H9 (cell line): ENCODE measurements at regions not wholly inside any gene's neighbourhood (a gene's known extent, or its start where the extent isn't known, plus 50 kb on each side); places are given as distances from the start of the nearest gene placed in this dataset.

Experiments used
- DNase-seq: peaks from one replicate; pipeline ENCODE4 v3.0.0-alpha.2; 2017
- H2AFZ ChIP-seq: one replicate; pipeline ENCODE4 v1.6.1; 2013; ENCODE audit warnings: mild to moderate bottlenecking, low read length, control low read depth, moderate library complexity
- H2AK5ac ChIP-seq: 2 replicates; pipeline ENCODE4 v1.6.1; 2013; ENCODE audit warnings: low read length, control low read depth, mixed read lengths; ENCODE audit not compliant: insufficient read length
- H2BK120ac ChIP-seq: one replicate; pipeline ENCODE4 v1.6.1; 2013; ENCODE audit warnings: low read depth, mild to moderate bottlenecking, low read length, control low read depth, inconsistent platforms; ENCODE audit not compliant: poor library complexity, severe bottlenecking
- H2BK12ac ChIP-seq: 2 replicates; pipeline ENCODE4 v1.6.1; 2013; ENCODE audit warnings: low read length, control low read depth, mixed read lengths, low read depth; ENCODE audit not compliant: insufficient read length
- H2BK15ac ChIP-seq: 2 replicates; pipeline ENCODE4 v1.6.1; 2013; ENCODE audit warnings: low read depth, low read length, control low read depth
- H2BK20ac ChIP-seq: one replicate; pipeline ENCODE4 v1.6.1; 2013; ENCODE audit warnings: low read depth, mild to moderate bottlenecking, low read length, control low read depth, inconsistent platforms; ENCODE audit not compliant: poor library complexity, severe bottlenecking
- H2BK5ac ChIP-seq: 2 replicates; pipeline ENCODE4 v1.6.1; 2013; ENCODE audit warnings: low read length, control low read depth, mixed read lengths; ENCODE audit not compliant: insufficient read length
- H3K14ac ChIP-seq: 2 replicates; pipeline ENCODE4 v1.6.1; 2013; ENCODE audit warnings: low read length, control low read depth; ENCODE audit not compliant: insufficient read depth
- H3K18ac ChIP-seq: 2 replicates; pipeline ENCODE4 v1.6.1; 2013; ENCODE audit warnings: low read depth, mild to moderate bottlenecking, mixed read lengths, low read length, control low read depth; ENCODE audit not compliant: insufficient read length
- H3K23ac ChIP-seq: 2 replicates; pipeline ENCODE4 v1.6.1; 2013; ENCODE audit warnings: low read length, control low read depth, mixed read lengths, low read depth; ENCODE audit not compliant: insufficient read length
- H3K23me2 ChIP-seq: 2 replicates; pipeline ENCODE4 v1.6.1; 2013; ENCODE audit warnings: low read depth, mild to moderate bottlenecking, mixed read lengths, low read length, control low read depth; ENCODE audit not compliant: insufficient read length, poor library complexity, severe bottlenecking
- H3K27ac ChIP-seq: 2 replicates; pipeline ENCODE4 v1.5.1; 2013; ENCODE audit warnings: low read length, control low read depth, mixed read lengths, low read depth; ENCODE audit not compliant: insufficient read length
- H3K27me3 ChIP-seq: 2 replicates; pipeline ENCODE4 v1.6.1; 2013; ENCODE audit warnings: low read length, control low read depth, inconsistent platforms; ENCODE audit not compliant: insufficient read depth
- H3K4ac ChIP-seq: 2 replicates; pipeline ENCODE4 v1.6.1; 2013; ENCODE audit warnings: low read depth, mild to moderate bottlenecking, control low read depth, inconsistent platforms, low read length, moderate library complexity
- H3K4me1 ChIP-seq: 2 replicates; pipeline ENCODE4 v1.6.1; 2013; ENCODE audit warnings: low read length, control low read depth, inconsistent platforms; ENCODE audit not compliant: insufficient read depth
- H3K4me2 ChIP-seq: 2 replicates; pipeline ENCODE4 v1.6.1; 2013; ENCODE audit warnings: low read length, control low read depth, mixed read lengths; ENCODE audit not compliant: insufficient read length, insufficient read depth
- H3K56ac ChIP-seq: 2 replicates; pipeline ENCODE4 v1.6.1; 2013; ENCODE audit warnings: low read depth, mild to moderate bottlenecking, mixed read lengths, low read length, control low read depth; ENCODE audit not compliant: insufficient read length
- H3K79me1 ChIP-seq: 2 replicates; pipeline ENCODE4 v1.6.1; 2013; ENCODE audit warnings: low read depth, mild to moderate bottlenecking, moderate library complexity, low read length, control low read depth, inconsistent platforms; ENCODE audit not compliant: insufficient read depth, poor library complexity, severe bottlenecking
- H3K79me2 ChIP-seq: 2 replicates; pipeline ENCODE4 v1.6.1; 2013; ENCODE audit warnings: low read length, control low read depth, inconsistent platforms; ENCODE audit not compliant: insufficient read depth
- H3K9ac ChIP-seq: 2 replicates; pipeline ENCODE4 v1.6.1; 2013; ENCODE audit warnings: low read length, control low read depth, mixed read lengths; ENCODE audit not compliant: insufficient read length; ENCODE audit errors: extremely low read depth
- H3K9me3 ChIP-seq: one replicate; pipeline ENCODE4 v1.6.1; 2013; ENCODE audit warnings: low read depth, low read length, inconsistent platforms; ENCODE audit not compliant: control insufficient read depth
- H3T11ph ChIP-seq: one replicate; pipeline ENCODE4 v1.6.1; 2013; ENCODE audit warnings: mild to moderate bottlenecking, low read length, control low read depth, inconsistent platforms
- H4K20me1 ChIP-seq: one replicate; pipeline ENCODE4 v1.6.1; 2013; ENCODE audit not compliant: control insufficient read depth, insufficient read length, insufficient read depth
- H4K5ac ChIP-seq: 2 replicates; pipeline ENCODE4 v1.6.1; 2013; ENCODE audit warnings: low read depth, mild to moderate bottlenecking, mixed read lengths, low read length, control low read depth; ENCODE audit not compliant: insufficient read length
- H4K8ac ChIP-seq: replicated peaks from 2 replicates; pipeline ENCODE4 v1.6.1; 2013; ENCODE audit warnings: low read length, control low read depth, mixed read lengths, low read depth; ENCODE audit not compliant: insufficient read length
- H4K91ac ChIP-seq: 2 replicates; pipeline ENCODE4 v1.6.1; 2013; ENCODE audit warnings: low read depth, mild to moderate bottlenecking, moderate library complexity, mixed read lengths, low read length, control low read depth; ENCODE audit not compliant: insufficient read length
- H3K27ac Mint-ChIP-seq, 3 experiments: 2 replicates in 2 of 3; 3 replicates in 1 of 3; pipeline ENCODE4 v1.8.0; 2020 to 2021; ENCODE audit warnings: mixed read lengths in 3 of 3, mild to moderate bottlenecking in 1 of 3, moderate library complexity in 1 of 3
- H3K27me3 Mint-ChIP-seq: 2 replicates; pipeline ENCODE4 v1.8.0; 2021; ENCODE audit warnings: low read depth, mild to moderate bottlenecking, moderate library complexity, mixed read lengths
- H3K36me3 Mint-ChIP-seq, 3 experiments: 2 replicates in 2 of 3; 3 replicates in 1 of 3; pipeline ENCODE4 v1.8.0; 2020 to 2021; ENCODE audit warnings: low read depth in 3 of 3, mixed read lengths in 3 of 3; ENCODE audit not compliant: insufficient read depth in 1 of 3
- H3K4me1 Mint-ChIP-seq, 2 experiments: 2 replicates each; pipeline ENCODE4 v1.8.0; 2020; ENCODE audit warnings: mixed read lengths in 2 of 2
- H3K4me3 Mint-ChIP-seq, 2 experiments: 2 replicates in 1 of 2; 3 replicates in 1 of 2; pipeline ENCODE4 v1.8.0; 2020 to 2021; ENCODE audit warnings: mild to moderate bottlenecking in 2 of 2, mixed read lengths in 2 of 2, moderate library complexity in 1 of 2
- H3K9me3 Mint-ChIP-seq, 2 experiments: 2 replicates in 1 of 2; 3 replicates in 1 of 2; pipeline ENCODE4 v1.8.0; 2020; ENCODE audit warnings: mild to moderate bottlenecking in 2 of 2, mixed read lengths in 2 of 2, moderate library complexity in 1 of 2
- CTCF ChIP-seq: fragments of 200-600 bp; sonication (generic); conservative IDR thresholded peaks from 3 replicates; pipeline ENCODE4 v1.8.0; 2021; ENCODE audit warnings: antibody characterized with exemption, mild to moderate bottlenecking
- WGBS: extraction: QIAGEN DNeasy Blood & Tissue Kit; methylation state at CpG from one replicate; pipeline ENCODE4 v1.1.7; 2013; ENCODE audit warnings: missing lambda C conversion rate, low lambda C conversion rate, mixed read lengths; ENCODE audit not compliant: insufficient read length; ENCODE audit errors: extremely low coverage; 5-methylcytosine and 5-hydroxymethylcytosine counted together

GRCh38 chr13:30370146-30370545 lies 52.1 kb upstream of the UBE2L5 start:
- WGBS, result no CpG with 5 or more reads among the region's 1 CpG
- no peak overlapping the region for H3K23ac ChIP-seq
- no peak overlapping the region for H3K27ac ChIP-seq
- TF ChIP-seq CTCF, result no peak
- H2AK5ac ChIP-seq, result no peak overlapping the region
- no peak overlapping the region for H3K27ac Mint-ChIP-seq
- H3K4me3 Mint-ChIP-seq, result no peak overlapping the region
- no peak overlapping the region for H2BK5ac ChIP-seq
- H3K4ac ChIP-seq, result no peak overlapping the region
- no peak overlapping the region for H2AFZ ChIP-seq
- no peaks in the 10 kb centered on the region for H3K79me1 ChIP-seq
- no peak overlapping the region for H2BK20ac ChIP-seq
- no peak overlapping the region for H2BK120ac ChIP-seq
- DNase-seq, result no peak
- H3K9ac ChIP-seq, result no peak overlapping the region
- no peaks in the 10 kb centered on the region; a peak in 1 of 5 replicates for H3K9me3 Mint-ChIP-seq
- H4K5ac ChIP-seq, result no peak overlapping the region
- peaks cover 4 to 7% of the 10 kb centered on the region in 2 experiments; a peak in 2 of 4 replicates for H3K4me1 Mint-ChIP-seq
- H3K79me2 ChIP-seq, result no peaks in the 10 kb centered on the region
- peaks cover 5% of the 10 kb centered on the region; the same call in 1 of the 2 replicates for H3K4me1 ChIP-seq
- H4K20me1 ChIP-seq, result no peaks in the 10 kb centered on the region
- no peaks in the 10 kb centered on the region for H3K23me2 ChIP-seq
- no peak overlapping the region for H2BK12ac ChIP-seq
- no peak overlapping the region for H4K8ac ChIP-seq
- no peaks in the 10 kb centered on the region for H3K9me3 ChIP-seq
- no peak overlapping the region for H3K14ac ChIP-seq
- H3K56ac ChIP-seq, result no peak overlapping the region
- H3T11ph ChIP-seq, result no peak overlapping the region
- H3K27me3 ChIP-seq, result no peaks in the 10 kb centered on the region
- H2BK15ac ChIP-seq, result no peak overlapping the region
- no peaks in the 10 kb centered on the region for H3K36me3 Mint-ChIP-seq
- H4K91ac ChIP-seq, result no peak overlapping the region
- H3K18ac ChIP-seq, result no peak overlapping the region
- no peak overlapping the region for H3K4me2 ChIP-seq
- peaks cover 4% of the 10 kb centered on the region; the same call in 1 of the 2 replicates for H3K27me3 Mint-ChIP-seq
